Lung (tissue), 11 donors: ENCODE measurements at regions not wholly inside any gene's neighbourhood (a gene's known extent, or its start where the extent isn't known, plus 50 kb on each side); places are given as distances from the start of the nearest gene placed in this dataset.

Experiments
- ATAC-seq: fragments of 200-7000 bp; cut with Tn5 transposase; one replicate; pipeline ENCODE4 v1.9.1; 2020; ENCODE audit warnings: moderate number of reproducible peaks; ENCODE audit not compliant: insufficient read depth, low FRiP score
- DNase-seq, 3 donors: peaks; one replicate each; pipeline ENCODE4 v3.0.0-alpha.2; 2013 to 2017
- H3K27ac ChIP-seq, 2 donors: one replicate each; pipeline ENCODE4 v1.5.1; 2013; ENCODE audit warnings: mild to moderate bottlenecking in 2 of 2, moderate library complexity in 2 of 2, control low read depth in 1 of 2, inconsistent platforms in 1 of 2, low read depth in 1 of 2, low read length in 1 of 2
- H3K27me3 ChIP-seq, 3 donors: one replicate each; pipeline ENCODE4 v1.5.1; 2013; ENCODE audit warnings: low read length in 2 of 3; ENCODE audit not compliant: control insufficient read depth in 3 of 3, insufficient read depth in 3 of 3
- H3K36me3 ChIP-seq, 4 donors: one replicate each; pipeline ENCODE4 v1.5.1; 2013; ENCODE audit warnings: low read length in 4 of 4, mild to moderate bottlenecking in 1 of 4, moderate library complexity in 1 of 4; ENCODE audit not compliant: control insufficient read depth in 4 of 4, insufficient read depth in 4 of 4
- H3K4me1 ChIP-seq, 5 donors: one replicate each; pipeline ENCODE4 v1.5.1; 2013; ENCODE audit warnings: low read length in 5 of 5, mild to moderate bottlenecking in 2 of 5, moderate library complexity in 1 of 5; ENCODE audit not compliant: control insufficient read depth in 5 of 5, insufficient read depth in 5 of 5
- H3K4me3 ChIP-seq: one replicate; pipeline ENCODE4 v1.5.1; 2013; ENCODE audit warnings: mild to moderate bottlenecking, control low read depth, moderate library complexity
- H3K9ac ChIP-seq, 2 donors: one replicate each; pipeline ENCODE4 v1.5.1; 2013; ENCODE audit warnings: low read length in 2 of 2, control low read depth in 1 of 2; ENCODE audit not compliant: insufficient read depth in 1 of 2
- H3K9me3 ChIP-seq, 4 donors: one replicate each; pipeline ENCODE4 v1.5.1; 2013; ENCODE audit warnings: low read length in 3 of 4, mild to moderate bottlenecking in 1 of 4, moderate library complexity in 1 of 4; ENCODE audit not compliant: control insufficient read depth in 4 of 4, insufficient read depth in 3 of 4
- WGBS, 2 donors: extraction: QIAGEN DNeasy Blood & Tissue Kit; methylation state at CpG; one replicate each; pipeline ENCODE4 v1.1.7; 2013; 5-methylcytosine and 5-hydroxymethylcytosine counted together
- TF ChIP-seq, protein P1 (sequence below): IDR thresholded peaks from 2 replicates; pipeline ENCODE4 v1.5.1; 2012; ENCODE audit warnings: mild to moderate bottlenecking; ENCODE audit errors: control extremely low read depth, extremely low read depth
- donor health status: control.
- donor health status: control.
- donor health status: Bipolar disorder and iron deficiency.
- donor health status: healthy.
- donor health status: DM: yes; HTN: yes; CAD: no.

DNA sequence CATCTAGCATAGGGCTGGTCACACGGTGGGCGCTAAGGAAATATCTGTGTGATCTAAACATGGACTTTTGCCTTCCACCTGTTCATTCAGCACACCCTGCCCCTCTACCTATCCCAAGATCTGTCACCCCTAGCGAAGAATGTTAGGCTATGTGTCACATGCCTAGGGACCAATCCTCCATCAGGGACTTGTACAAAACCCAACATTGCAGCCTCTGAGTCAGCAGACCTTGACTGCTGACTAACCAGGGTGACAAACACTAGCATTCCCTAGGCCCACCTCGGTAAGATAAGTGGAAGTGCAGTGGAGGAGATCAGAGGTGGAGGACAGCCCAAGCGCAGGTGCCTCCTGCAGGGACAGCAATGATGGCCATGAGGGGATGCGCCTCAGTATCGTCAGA is 99.2 kb downstream of the SOX11 start:
- DNase-seq: no peak
- Histone ChIP-seq H3K9me3 (peaks cover 0 to 10% (median 3%) of the 10 kb centered on the region in 4 donors), H3K27ac (no peak overlapping the region), H3K36me3 (no peaks in the 10 kb centered on the region), H3K27me3 (no peaks in the 10 kb centered on the region), H3K4me3 (no peak overlapping the region), H3K9ac (no peak overlapping the region), H3K4me1 (no peaks in the 10 kb centered on the region)
- ATAC-seq: no peak
- WGBS, 2 donors: 85 to 95% methylated on average over 7 of the region's 7 CpGs
- TF ChIP-seq, protein P1, sequence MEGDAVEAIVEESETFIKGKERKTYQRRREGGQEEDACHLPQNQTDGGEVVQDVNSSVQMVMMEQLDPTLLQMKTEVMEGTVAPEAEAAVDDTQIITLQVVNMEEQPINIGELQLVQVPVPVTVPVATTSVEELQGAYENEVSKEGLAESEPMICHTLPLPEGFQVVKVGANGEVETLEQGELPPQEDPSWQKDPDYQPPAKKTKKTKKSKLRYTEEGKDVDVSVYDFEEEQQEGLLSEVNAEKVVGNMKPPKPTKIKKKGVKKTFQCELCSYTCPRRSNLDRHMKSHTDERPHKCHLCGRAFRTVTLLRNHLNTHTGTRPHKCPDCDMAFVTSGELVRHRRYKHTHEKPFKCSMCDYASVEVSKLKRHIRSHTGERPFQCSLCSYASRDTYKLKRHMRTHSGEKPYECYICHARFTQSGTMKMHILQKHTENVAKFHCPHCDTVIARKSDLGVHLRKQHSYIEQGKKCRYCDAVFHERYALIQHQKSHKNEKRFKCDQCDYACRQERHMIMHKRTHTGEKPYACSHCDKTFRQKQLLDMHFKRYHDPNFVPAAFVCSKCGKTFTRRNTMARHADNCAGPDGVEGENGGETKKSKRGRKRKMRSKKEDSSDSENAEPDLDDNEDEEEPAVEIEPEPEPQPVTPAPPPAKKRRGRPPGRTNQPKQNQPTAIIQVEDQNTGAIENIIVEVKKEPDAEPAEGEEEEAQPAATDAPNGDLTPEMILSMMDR: no peak

GRCh38 chr2:5794012-5794411 is 101.8 kb downstream of the SOX11 start:
- H3K9ac ChIP-seq: no peak overlapping the region
- no peak for DNase-seq
- peaks cover 0 to 3% (median under 1%) of the 10 kb centered on the region in 4 donors for H3K9me3 ChIP-seq
- no peak overlapping the region for H3K27ac ChIP-seq
- H3K36me3 ChIP-seq: no peaks in the 10 kb centered on the region
- TF ChIP-seq, protein P1: no peak
- H3K4me3 ChIP-seq: no peak overlapping the region
- ATAC-seq: no peak
- no peaks in the 10 kb centered on the region for H3K4me1 ChIP-seq
- no peaks in the 10 kb centered on the region for H3K27me3 ChIP-seq
- 81 to 87% methylated on average over 6 of the region's 6 CpGs for WGBS, 2 donors

DNA sequence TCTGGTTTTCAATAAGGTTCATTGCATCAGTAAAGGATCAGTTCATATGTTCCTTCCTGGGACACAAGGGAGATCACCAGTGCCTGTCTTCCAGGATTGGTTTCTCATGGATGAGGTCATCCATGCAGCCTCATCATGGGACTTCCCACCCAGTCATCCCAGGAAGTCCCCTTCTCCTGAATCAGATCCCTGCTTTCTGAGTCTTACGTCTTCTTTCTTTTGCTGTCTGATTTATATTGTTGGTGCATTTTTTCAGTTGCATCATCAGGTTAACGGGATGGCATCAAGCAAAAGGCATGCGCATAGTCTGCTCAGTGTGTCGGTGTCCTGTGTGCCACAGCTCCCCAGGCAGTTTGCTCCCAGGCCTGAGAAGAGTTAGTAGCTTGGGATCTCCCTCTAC is 105.9 kb downstream of the SOX11 start:
- no peaks in the 10 kb centered on the region for H3K27me3 ChIP-seq
- DNase-seq: no peak
- no peak overlapping the region for H3K27ac ChIP-seq
- no peaks in the 10 kb centered on the region for H3K4me1 ChIP-seq
- no peak overlapping the region for H3K9ac ChIP-seq
- TF ChIP-seq, protein P1: no peak
- no peak for ATAC-seq
- no peak overlapping the region for H3K4me3 ChIP-seq
- WGBS, 2 donors: 86 to 95% methylated on average over 4 of the region's 4 CpGs
- no peaks in the 10 kb centered on the region for H3K36me3 ChIP-seq
- peaks cover 0 to 4% (median 0%) of the 10 kb centered on the region in 4 donors for H3K9me3 ChIP-seq

- no peak overlapping the region for H3K4me3 ChIP-seq
- H3K9ac ChIP-seq: no peak overlapping the region
- peaks cover 0 to 4% (median 0%) of the 10 kb centered on the region in 4 donors for H3K9me3 ChIP-seq
- no peak for ATAC-seq
- H3K27me3 ChIP-seq: no peaks in the 10 kb centered on the region
- no peak for DNase-seq
- TF ChIP-seq, protein P1: no peak
- no peaks in the 10 kb centered on the region for H3K4me1 ChIP-seq
- WGBS, 2 donors: 94 to 97% methylated on average over 1 of the region's 1 CpG
- no peaks in the 10 kb centered on the region for H3K36me3 ChIP-seq
- no peak overlapping the region for H3K27ac ChIP-seq
These were observed 107.2 kb downstream of the SOX11 start for GRCh38 chr2:5799348-5799747.
